Mesenchymal stem cell (in vitro differentiated cells and primary cell): ENCODE measurements at regions not wholly inside any gene's neighbourhood (a gene's known extent, or its start where the extent isn't known, plus 50 kb on each side); places are given as distances from the start of the nearest gene placed in this dataset.

ENCODE experiments used
- DNase-seq: peaks from one replicate; pipeline ENCODE4 v3.0.0-alpha.2; 2013
- H2AFZ ChIP-seq: one replicate; pipeline ENCODE4 v1.6.1; 2013; ENCODE audit warnings: low read depth, mild to moderate bottlenecking, control low read depth, inconsistent platforms, low read length, moderate library complexity
- H2AK5ac ChIP-seq: 2 replicates; pipeline ENCODE4 v1.6.1; 2013; ENCODE audit warnings: low read length, moderate library complexity, mild to moderate bottlenecking, inconsistent platforms; ENCODE audit not compliant: severe bottlenecking
- H2BK120ac ChIP-seq: one replicate; pipeline ENCODE4 v1.6.1; 2013; ENCODE audit warnings: low read depth, mild to moderate bottlenecking, inconsistent platforms, low read length, moderate library complexity
- H2BK12ac ChIP-seq, 2 experiments: one replicate each; pipeline ENCODE4 v1.6.1; 2013; ENCODE audit warnings: inconsistent platforms in 2 of 2, low read length in 2 of 2, mild to moderate bottlenecking in 2 of 2, moderate library complexity in 2 of 2, control low read depth in 1 of 2
- H2BK15ac ChIP-seq: one replicate; pipeline ENCODE4 v1.6.1; 2013; ENCODE audit warnings: mild to moderate bottlenecking, low read depth, inconsistent platforms; ENCODE audit not compliant: poor library complexity, severe bottlenecking
- H2BK5ac ChIP-seq: 2 replicates; pipeline ENCODE4 v1.6.1; 2013; ENCODE audit warnings: low read depth, mild to moderate bottlenecking, low read length, control low read depth, inconsistent platforms; ENCODE audit not compliant: poor library complexity, severe bottlenecking
- H3K14ac ChIP-seq, 2 experiments: one replicate each; pipeline ENCODE4 v1.6.1; 2013; ENCODE audit warnings: inconsistent platforms in 2 of 2, low read length in 2 of 2, control low read depth in 1 of 2, mild to moderate bottlenecking in 1 of 2, moderate library complexity in 1 of 2
- H3K18ac ChIP-seq, 2 experiments: one replicate each; pipeline ENCODE4 v1.6.1; 2013; ENCODE audit warnings: inconsistent platforms in 2 of 2, low read length in 2 of 2, control low read depth in 1 of 2, low read depth in 1 of 2, mild to moderate bottlenecking in 1 of 2
- H3K23ac ChIP-seq, 2 experiments: one replicate each; pipeline ENCODE4 v1.6.1; 2013; ENCODE audit warnings: inconsistent platforms in 2 of 2, low read length in 2 of 2, mild to moderate bottlenecking in 2 of 2, moderate library complexity in 2 of 2, control low read depth in 1 of 2
- H3K27ac ChIP-seq: 2 replicates; pipeline ENCODE4 v1.5.1; 2013; ENCODE audit warnings: mild to moderate bottlenecking, moderate library complexity, low read length, control low read depth, inconsistent platforms; ENCODE audit not compliant: poor library complexity, severe bottlenecking
- H3K27me3 ChIP-seq, 2 experiments: 2 replicates each; pipeline versions ENCODE4 v1.6.1 to v1.7.0; 2013; ENCODE audit warnings: low read length in 2 of 2, mild to moderate bottlenecking in 2 of 2, moderate library complexity in 2 of 2, control low read depth in 1 of 2, inconsistent platforms in 1 of 2; ENCODE audit not compliant: control insufficient read depth in 1 of 2, insufficient read depth in 1 of 2
- H3K36me3 ChIP-seq, 2 experiments: 2 replicates each; pipeline versions ENCODE4 v1.6.1 to v1.7.0; 2013; ENCODE audit warnings: low read length in 2 of 2, control low read depth in 1 of 2, inconsistent platforms in 1 of 2, low read depth in 1 of 2, mild to moderate bottlenecking in 1 of 2; ENCODE audit not compliant: insufficient read depth in 2 of 2, control insufficient read depth in 1 of 2
- H3K4ac ChIP-seq, 2 experiments: one replicate each; pipeline ENCODE4 v1.6.1; 2013; ENCODE audit warnings: inconsistent platforms in 2 of 2, low read length in 2 of 2, mild to moderate bottlenecking in 2 of 2, moderate library complexity in 2 of 2, control low read depth in 1 of 2, low read depth in 1 of 2
- H3K4me1 ChIP-seq: 2 replicates; pipeline ENCODE4 v1.6.1; 2013; ENCODE audit warnings: low read depth, low read length, control low read depth; ENCODE audit not compliant: control insufficient read depth, insufficient read depth
- H3K4me2 ChIP-seq: 2 replicates; pipeline ENCODE4 v1.6.1; 2013; ENCODE audit warnings: low read length, mild to moderate bottlenecking, inconsistent platforms; ENCODE audit not compliant: poor library complexity, severe bottlenecking
- H3K4me3 ChIP-seq, 2 experiments: 2 replicates each; pipeline versions ENCODE4 v1.5.1 to v1.7.0; 2013; ENCODE audit warnings: low read length in 2 of 2, mild to moderate bottlenecking in 2 of 2, control low read depth in 1 of 2, low read depth in 1 of 2; ENCODE audit not compliant: insufficient read depth in 1 of 2
- H3K79me1 ChIP-seq: replicated peaks from 2 replicates; pipeline ENCODE4 v1.6.1; 2013; ENCODE audit warnings: mild to moderate bottlenecking, control low read depth, low read length, inconsistent platforms; ENCODE audit not compliant: poor library complexity, severe bottlenecking
- H3K9ac ChIP-seq: 2 replicates; pipeline ENCODE4 v1.7.0; 2013; ENCODE audit warnings: mild to moderate bottlenecking, low read length, moderate library complexity
- H3K9me3 ChIP-seq: 2 replicates; pipeline ENCODE4 v1.7.0; 2013; ENCODE audit warnings: mild to moderate bottlenecking, low read length; ENCODE audit not compliant: control insufficient read depth
- H4K8ac ChIP-seq: one replicate; pipeline ENCODE4 v1.6.1; 2013; ENCODE audit warnings: inconsistent platforms, mild to moderate bottlenecking, low read length, moderate library complexity
- H4K91ac ChIP-seq: one replicate; pipeline ENCODE4 v1.6.1; 2013; ENCODE audit warnings: mild to moderate bottlenecking, low read length, inconsistent platforms
- WGBS: methylation state at CpG from one replicate; pipeline ENCODE4 v1.1.7; 2013; ENCODE audit warnings: mixed read lengths; 5-methylcytosine and 5-hydroxymethylcytosine counted together

DNA sequence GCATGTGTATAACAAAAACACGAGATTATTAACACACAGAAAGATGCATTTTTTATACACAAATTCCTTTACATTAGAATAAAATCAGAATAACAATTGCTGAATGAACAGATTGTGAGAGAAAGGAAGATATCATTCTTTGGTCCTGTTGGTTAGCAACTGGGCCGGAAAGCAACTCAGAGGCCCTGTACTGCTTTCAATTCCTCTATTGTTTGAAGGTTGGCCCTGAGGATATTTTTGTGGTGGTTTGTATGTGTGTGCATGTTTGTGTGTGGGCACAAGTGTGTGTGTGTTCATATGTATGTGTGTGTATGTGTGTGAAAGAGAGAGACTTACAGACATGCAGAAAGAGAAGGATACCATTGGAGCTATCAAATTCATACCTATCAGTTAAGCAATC is 356.8 kb upstream of the DMAC1 start:
- 87% methylated on average over 1 of the region's 2 CpGs for WGBS
- no peaks in the 10 kb centered on the region for H3K4me1 ChIP-seq

DNA sequence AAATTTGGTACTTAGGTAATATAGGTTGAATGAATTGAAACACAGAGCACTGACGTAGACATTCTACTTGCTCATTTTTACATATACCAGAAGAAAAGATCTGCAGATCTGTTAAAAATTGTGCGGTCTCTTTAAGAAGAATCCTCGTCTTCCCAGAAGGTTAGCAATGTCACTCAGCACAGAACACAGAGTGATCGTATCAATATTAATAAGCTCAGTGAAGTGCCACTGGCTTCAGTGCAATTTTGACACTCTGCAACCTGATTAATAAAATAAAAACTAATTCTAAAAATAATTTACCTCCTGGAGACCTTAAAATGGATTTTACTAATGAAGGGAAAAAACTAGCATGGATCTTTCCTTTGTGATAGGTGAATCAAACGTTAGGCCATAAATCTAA is 356.1 kb upstream of the DMAC1 start:
- Histone ChIP-seq H2BK120ac (no peak overlapping the region), H4K8ac (no peak overlapping the region), H3K36me3 (no peaks in the 10 kb centered on the region), H2BK15ac (no peak overlapping the region), H3K18ac (no peak overlapping the region), H3K23ac (no peak overlapping the region), H4K91ac (no peak overlapping the region), H2BK5ac (no peak overlapping the region), H3K4me2 (no peak overlapping the region), H3K4me1 (no peaks in the 10 kb centered on the region), H2AFZ (no peak overlapping the region), H2AK5ac (no peak overlapping the region), H3K27me3 (no peaks in the 10 kb centered on the region), H3K4me3 (no peak overlapping the region), H3K9ac (no peak overlapping the region), H3K4ac (no peak overlapping the region), H3K27ac (no peak overlapping the region), H3K9me3 (peaks cover 3% of the 10 kb centered on the region), H2BK12ac (no peak overlapping the region), H3K79me1 (no peaks in the 10 kb centered on the region), H3K14ac (no peak overlapping the region)
- WGBS: 92% methylated on average over 4 of the region's 5 CpGs
- no peak for DNase-seq

More for the DNA sequence above, 356.8 kb upstream of the DMAC1 start:
- Histone ChIP-seq H3K23ac (no peak overlapping the region), H3K4ac (no peak overlapping the region), H2BK15ac (no peak overlapping the region), H3K4me2 (no peak overlapping the region), H3K36me3 (no peaks in the 10 kb centered on the region), H4K91ac (no peak overlapping the region), H2BK120ac (no peak overlapping the region), H2AFZ (no peak overlapping the region), H3K4me3 (no peak overlapping the region), H3K18ac (no peak overlapping the region), H3K9me3 (peaks cover 3% of the 10 kb centered on the region), H2BK12ac (no peak overlapping the region), H3K79me1 (no peaks in the 10 kb centered on the region), H3K27ac (no peak overlapping the region), H2BK5ac (no peak overlapping the region), H3K9ac (no peak overlapping the region), H3K27me3 (no peaks in the 10 kb centered on the region), H3K14ac (no peak overlapping the region), H4K8ac (no peak overlapping the region), H2AK5ac (no peak overlapping the region)
- DNase-seq: no peak

DNA sequence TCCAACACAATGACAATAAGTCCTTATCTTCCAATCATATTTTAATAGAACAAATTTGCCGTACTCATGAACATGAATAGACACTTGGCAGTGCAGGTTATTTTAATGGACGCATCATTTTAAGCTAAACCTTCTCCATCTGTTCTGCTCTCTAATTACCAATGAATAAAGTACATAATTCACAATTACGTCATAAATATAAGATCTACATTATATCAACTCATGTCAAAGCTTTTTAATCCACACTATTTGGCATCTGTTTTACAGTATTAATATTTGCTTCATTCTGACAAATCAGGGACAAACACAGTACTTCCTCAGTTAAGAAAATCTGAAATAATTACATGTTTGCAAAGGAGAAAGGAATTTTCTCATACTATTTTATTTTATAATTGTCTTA is 344.1 kb upstream of the DMAC1 start:
- H3K14ac ChIP-seq: no peak overlapping the region
- H2BK5ac ChIP-seq: no peak overlapping the region
- H3K23ac ChIP-seq: no peak overlapping the region
- H3K79me1 ChIP-seq: no peaks in the 10 kb centered on the region
- H3K36me3 ChIP-seq: no peaks in the 10 kb centered on the region
- no peak overlapping the region for H2AK5ac ChIP-seq
- no peak overlapping the region for H4K91ac ChIP-seq
- no peak overlapping the region for H3K4me3 ChIP-seq
- no peak for DNase-seq
- H2BK120ac ChIP-seq: no peak overlapping the region
- H3K18ac ChIP-seq: no peak overlapping the region
- H2AFZ ChIP-seq: no peak overlapping the region
- H3K4me1 ChIP-seq: peaks cover 2% of the 10 kb centered on the region
- H4K8ac ChIP-seq: no peak overlapping the region
- H2BK15ac ChIP-seq: no peak overlapping the region
- no peak overlapping the region for H2BK12ac ChIP-seq
- H3K27me3 ChIP-seq: no peaks in the 10 kb centered on the region
- H3K9ac ChIP-seq: no peak overlapping the region
- H3K4me2 ChIP-seq: no peak overlapping the region
- H3K27ac ChIP-seq: no peak overlapping the region
- 78% methylated on average over 3 of the region's 3 CpGs for WGBS
- H3K4ac ChIP-seq: no peak overlapping the region
- peaks cover 4% of the 10 kb centered on the region for H3K9me3 ChIP-seq

DNA sequence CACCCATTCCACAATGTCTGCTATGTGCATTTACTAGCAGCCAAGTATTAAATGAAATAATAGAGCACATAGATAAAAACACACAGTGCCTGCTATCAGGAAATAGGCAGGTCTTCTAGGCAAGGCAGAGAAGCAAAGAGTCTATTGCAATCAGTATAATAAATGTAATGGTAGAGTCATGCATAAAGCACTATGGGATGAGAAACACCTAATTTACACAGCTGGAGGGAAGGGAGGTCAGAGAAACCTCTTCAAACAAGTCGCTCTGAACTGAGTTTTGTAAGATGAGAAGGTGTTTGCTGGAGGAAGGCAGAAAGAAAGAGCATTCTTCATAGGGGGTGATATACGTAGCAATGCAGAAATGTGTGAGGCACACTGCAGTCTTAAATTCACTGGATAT is 341.0 kb upstream of the DMAC1 start:
- Histone ChIP-seq H4K91ac (no peak overlapping the region), H2AK5ac (no peak overlapping the region), H3K9ac (no peak overlapping the region), H3K4me1 (no peaks in the 10 kb centered on the region), H3K18ac (no peak overlapping the region), H3K23ac (no peak overlapping the region), H3K14ac (no peak overlapping the region), H2BK15ac (no peak overlapping the region), H3K27me3 (no peaks in the 10 kb centered on the region), H3K27ac (no peak overlapping the region), H2BK12ac (no peak overlapping the region), H2BK5ac (no peak overlapping the region), H3K9me3 (no peaks in the 10 kb centered on the region), H3K36me3 (no peaks in the 10 kb centered on the region), H3K4me2 (no peak overlapping the region), H3K4me3 (no peak overlapping the region), H2AFZ (no peak overlapping the region), H3K79me1 (no peaks in the 10 kb centered on the region), H2BK120ac (no peak overlapping the region), H3K4ac (no peak overlapping the region), H4K8ac (no peak overlapping the region)
- no peak for DNase-seq
- WGBS: 13% methylated on average over 2 of the region's 2 CpGs
